ENCODE measurements at regions not wholly inside any gene's neighbourhood (a gene's known extent, or its start where the extent isn't known, plus 50 kb on each side); places are given as distances from the start of the nearest gene placed in this dataset.

GRCh38 chr3:41101231-41101630, 98.1 kb upstream of the CTNNB1 start:
- POLR2A ChIA-PET = no interaction called here
- no peaks in the 10 kb centered on the region for H3K9me3 Mint-ChIP-seq
- DNase-seq = no peak
- no peak overlapping the region for H3K27ac Mint-ChIP-seq
- no peaks in the 10 kb centered on the region for H3K4me1 Mint-ChIP-seq
- CTCF ChIA-PET = no interaction called here
- ATAC-seq (ENCODE audit: low read depth) = no peak
- H3K27me3 Mint-ChIP-seq = no peaks in the 10 kb centered on the region
- intact Hi-C loops (cut with micrococcal nuclease) = no loop called here
- no peak overlapping the region for H3K4me3 Mint-ChIP-seq
- TF ChIP-seq, protein P1, sequence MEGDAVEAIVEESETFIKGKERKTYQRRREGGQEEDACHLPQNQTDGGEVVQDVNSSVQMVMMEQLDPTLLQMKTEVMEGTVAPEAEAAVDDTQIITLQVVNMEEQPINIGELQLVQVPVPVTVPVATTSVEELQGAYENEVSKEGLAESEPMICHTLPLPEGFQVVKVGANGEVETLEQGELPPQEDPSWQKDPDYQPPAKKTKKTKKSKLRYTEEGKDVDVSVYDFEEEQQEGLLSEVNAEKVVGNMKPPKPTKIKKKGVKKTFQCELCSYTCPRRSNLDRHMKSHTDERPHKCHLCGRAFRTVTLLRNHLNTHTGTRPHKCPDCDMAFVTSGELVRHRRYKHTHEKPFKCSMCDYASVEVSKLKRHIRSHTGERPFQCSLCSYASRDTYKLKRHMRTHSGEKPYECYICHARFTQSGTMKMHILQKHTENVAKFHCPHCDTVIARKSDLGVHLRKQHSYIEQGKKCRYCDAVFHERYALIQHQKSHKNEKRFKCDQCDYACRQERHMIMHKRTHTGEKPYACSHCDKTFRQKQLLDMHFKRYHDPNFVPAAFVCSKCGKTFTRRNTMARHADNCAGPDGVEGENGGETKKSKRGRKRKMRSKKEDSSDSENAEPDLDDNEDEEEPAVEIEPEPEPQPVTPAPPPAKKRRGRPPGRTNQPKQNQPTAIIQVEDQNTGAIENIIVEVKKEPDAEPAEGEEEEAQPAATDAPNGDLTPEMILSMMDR (IDR thresholded peaks at IDR 0.05) = no peak
- no peaks in the 10 kb centered on the region for H3K36me3 Mint-ChIP-seq (ENCODE audit: low read depth)

DNA sequence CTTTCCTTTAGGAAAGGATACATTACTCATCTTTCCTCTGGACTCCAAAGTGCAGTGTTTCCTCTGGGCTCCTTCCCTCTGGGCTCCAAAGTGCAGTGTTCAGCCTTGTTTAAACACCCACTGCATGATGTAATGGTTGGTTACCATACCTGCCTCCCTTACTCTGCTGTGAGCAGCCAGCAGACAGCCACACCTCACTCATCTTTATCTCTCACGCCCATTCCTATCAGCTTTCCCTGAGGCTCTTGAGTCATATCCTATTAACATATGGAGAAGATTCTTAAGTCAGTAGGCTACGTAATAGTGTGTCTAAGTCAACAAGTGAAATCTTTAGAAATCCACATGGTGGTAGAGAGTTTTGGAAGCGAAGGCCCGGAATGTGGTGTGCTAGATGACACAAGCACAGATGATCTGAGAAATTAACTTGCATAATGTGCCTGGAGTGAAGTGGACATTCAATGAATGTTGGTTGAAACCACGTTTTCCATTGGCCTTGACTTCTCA, 97.2 kb upstream of the CTNNB1 start:
- H3K36me3 Mint-ChIP-seq (ENCODE audit: low read depth) = no peaks in the 10 kb centered on the region
- no peak for ATAC-seq (ENCODE audit: low read depth)
- TF ChIP-seq, protein P1 (IDR thresholded peaks at IDR 0.05) = no peak
- ChIA-PET CTCF (no interaction called here), POLR2A (no interaction called here)
- H3K27me3 Mint-ChIP-seq = no peaks in the 10 kb centered on the region
- H3K4me1 Mint-ChIP-seq = peaks cover 1% of the 10 kb centered on the region
- no peaks in the 10 kb centered on the region for H3K9me3 Mint-ChIP-seq
- no peak for DNase-seq
- intact Hi-C loops (cut with micrococcal nuclease) = no loop called here
- no peak overlapping the region for H3K27ac Mint-ChIP-seq
- no peak overlapping the region for H3K4me3 Mint-ChIP-seq

DNA sequence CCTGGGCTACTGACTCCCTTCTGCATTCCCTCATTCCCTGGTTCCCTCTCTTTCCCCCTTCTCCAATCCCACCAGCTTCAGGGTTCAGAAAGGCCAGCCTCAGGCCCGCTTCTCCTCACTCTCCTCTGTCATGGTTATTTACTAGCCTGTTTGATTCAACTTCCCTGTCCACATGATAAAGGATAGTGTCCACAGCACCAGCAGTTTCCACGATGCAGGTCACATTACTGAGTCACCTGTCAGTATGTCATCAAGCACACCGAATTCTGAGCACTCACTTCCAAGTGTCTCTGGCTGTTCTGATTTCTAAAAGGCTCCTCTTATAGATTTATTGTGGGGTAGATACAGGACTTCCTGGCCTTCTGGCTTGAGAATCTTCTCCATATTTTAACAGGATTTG, 96.6 kb upstream of the CTNNB1 start:
- TF ChIP-seq, protein P1 (IDR thresholded peaks at IDR 0.05) = no peak
- ChIA-PET CTCF (no interaction called here), POLR2A (no interaction called here)
- intact Hi-C loops (cut with micrococcal nuclease) = no loop called here
- H3K27me3 Mint-ChIP-seq = no peaks in the 10 kb centered on the region
- no peak for DNase-seq
- H3K4me1 Mint-ChIP-seq = peaks cover 2% of the 10 kb centered on the region
- no peak overlapping the region for H3K27ac Mint-ChIP-seq
- no peak overlapping the region for H3K4me3 Mint-ChIP-seq
- H3K36me3 Mint-ChIP-seq (ENCODE audit: low read depth) = no peaks in the 10 kb centered on the region
- no peak for ATAC-seq (ENCODE audit: low read depth)
- H3K9me3 Mint-ChIP-seq = no peaks in the 10 kb centered on the region

- TF ChIP-seq, protein P1 (IDR thresholded peaks at IDR 0.05) = no peak
- ChIA-PET POLR2A (no interaction called here), CTCF (no interaction called here)
- H3K36me3 Mint-ChIP-seq (ENCODE audit: low read depth) = no peaks in the 10 kb centered on the region
- ATAC-seq (ENCODE audit: low read depth) = no peak
- no peak for DNase-seq
- H3K4me1 Mint-ChIP-seq = peaks cover 2% of the 10 kb centered on the region
- intact Hi-C loops (cut with micrococcal nuclease) = no loop called here
- H3K27me3 Mint-ChIP-seq = no peaks in the 10 kb centered on the region
- H3K27ac Mint-ChIP-seq = no peak overlapping the region
- no peak overlapping the region for H3K4me3 Mint-ChIP-seq
- no peaks in the 10 kb centered on the region for H3K9me3 Mint-ChIP-seq
These were observed 96.1 kb upstream of the CTNNB1 start for GRCh38 chr3:41103200-41103599.

- ChIA-PET POLR2A (no interaction called here), CTCF (no interaction called here)
- DNase-seq (no peak), ATAC-seq (ENCODE audit: low read depth) (no peak)
- H3K4me1 Mint-ChIP-seq = peaks cover 2% of the 10 kb centered on the region
- no peaks in the 10 kb centered on the region for H3K36me3 Mint-ChIP-seq (ENCODE audit: low read depth)
- H3K27me3 Mint-ChIP-seq = no peaks in the 10 kb centered on the region
- intact Hi-C loops (cut with micrococcal nuclease) = no loop called here
- H3K4me3 Mint-ChIP-seq = no peak overlapping the region
- H3K9me3 Mint-ChIP-seq = no peaks in the 10 kb centered on the region
- H3K27ac Mint-ChIP-seq = no peak overlapping the region
- TF ChIP-seq, protein P1 (IDR thresholded peaks at IDR 0.05) = no peak
These were observed 95.2 kb upstream of the CTNNB1 start for GRCh38 chr3:41104147-41104546.
